ENCODE measurements at regions not wholly inside any gene's neighbourhood (a gene's known extent, or its start where the extent isn't known, plus 50 kb on each side); places are given as distances from the start of the nearest gene placed in this dataset.

DNA sequence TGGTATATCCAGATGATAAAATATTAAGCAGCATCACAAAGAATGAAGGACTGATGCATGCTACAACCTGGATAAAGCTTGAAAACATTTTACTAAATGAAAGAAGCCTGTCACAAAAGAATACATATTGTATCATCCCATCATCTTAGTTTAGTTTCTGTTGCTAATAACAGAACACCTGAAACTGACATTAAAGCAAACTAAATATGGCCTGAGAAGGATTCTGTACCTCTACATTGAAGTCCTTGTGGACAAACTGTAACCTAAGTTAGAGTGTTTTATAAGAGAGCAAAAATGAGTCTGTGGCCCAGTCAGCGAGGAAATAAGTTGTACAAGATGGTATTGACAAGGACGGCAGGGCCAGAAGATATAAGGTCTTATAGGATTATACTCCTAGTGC is 261.0 kb upstream of the CPHXL start:
- H3K4me1 ChIP-seq (ENCODE audit: insufficient read depth) = no peaks in the 10 kb centered on the region
- H3K36me3 ChIP-seq = no peaks in the 10 kb centered on the region
- no peak overlapping the region for H3K4me3 ChIP-seq
- 90 to 93% (median 91%) methylated on average over 2 of the region's 2 CpGs for WGBS, 3 donors
- H3K27me3 ChIP-seq = no peaks in the 10 kb centered on the region
- H3K27ac ChIP-seq = no peak overlapping the region
- DNase-seq = no peak
- intact Hi-C loops (cut with DNase I) = no loop called here
- TF ChIP-seq, protein P1, sequence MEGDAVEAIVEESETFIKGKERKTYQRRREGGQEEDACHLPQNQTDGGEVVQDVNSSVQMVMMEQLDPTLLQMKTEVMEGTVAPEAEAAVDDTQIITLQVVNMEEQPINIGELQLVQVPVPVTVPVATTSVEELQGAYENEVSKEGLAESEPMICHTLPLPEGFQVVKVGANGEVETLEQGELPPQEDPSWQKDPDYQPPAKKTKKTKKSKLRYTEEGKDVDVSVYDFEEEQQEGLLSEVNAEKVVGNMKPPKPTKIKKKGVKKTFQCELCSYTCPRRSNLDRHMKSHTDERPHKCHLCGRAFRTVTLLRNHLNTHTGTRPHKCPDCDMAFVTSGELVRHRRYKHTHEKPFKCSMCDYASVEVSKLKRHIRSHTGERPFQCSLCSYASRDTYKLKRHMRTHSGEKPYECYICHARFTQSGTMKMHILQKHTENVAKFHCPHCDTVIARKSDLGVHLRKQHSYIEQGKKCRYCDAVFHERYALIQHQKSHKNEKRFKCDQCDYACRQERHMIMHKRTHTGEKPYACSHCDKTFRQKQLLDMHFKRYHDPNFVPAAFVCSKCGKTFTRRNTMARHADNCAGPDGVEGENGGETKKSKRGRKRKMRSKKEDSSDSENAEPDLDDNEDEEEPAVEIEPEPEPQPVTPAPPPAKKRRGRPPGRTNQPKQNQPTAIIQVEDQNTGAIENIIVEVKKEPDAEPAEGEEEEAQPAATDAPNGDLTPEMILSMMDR (IDR thresholded peaks at IDR 0.05) = no peak
- TF ChIP-seq EP300 (IDR thresholded peaks at IDR 0.05) = no peak
- TF ChIP-seq POLR2A (IDR thresholded peaks at IDR 0.05) = no peak
- H3K9me3 ChIP-seq = no peaks in the 10 kb centered on the region

DNA sequence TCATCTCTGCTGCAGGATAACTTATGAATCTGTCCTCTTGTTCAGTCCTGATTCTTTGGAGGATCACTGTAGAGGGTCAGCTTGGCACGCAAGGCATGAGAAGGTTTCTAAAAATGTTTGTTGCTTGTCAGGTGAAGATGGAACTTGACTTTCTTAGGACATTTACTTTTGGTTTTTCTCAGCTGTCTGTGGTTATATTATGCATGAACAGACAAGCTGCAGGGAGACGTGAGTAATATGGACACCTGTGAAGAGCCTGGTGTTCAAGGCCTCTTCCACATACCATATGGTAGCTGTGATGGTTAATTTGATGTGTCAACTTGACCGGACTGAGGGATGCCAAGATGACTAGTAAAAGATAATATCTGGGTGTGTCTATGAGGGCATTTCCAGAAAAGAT is 270.2 kb upstream of the CPHXL start:
- WGBS, 3 donors = 65 to 78% (median 68%) methylated on average over 3 of the region's 3 CpGs
- Histone ChIP-seq H3K4me3 (no peak overlapping the region), H3K9me3 (no peaks in the 10 kb centered on the region), H3K36me3 (no peaks in the 10 kb centered on the region), H3K27me3 (no peaks in the 10 kb centered on the region), H3K4me1 (ENCODE audit: insufficient read depth) (no peaks in the 10 kb centered on the region), H3K27ac (no peak overlapping the region)
- TF ChIP-seq POLR2A (IDR thresholded peaks at IDR 0.05) (no peak), EP300 (IDR thresholded peaks at IDR 0.05) (no peak)
- TF ChIP-seq, protein P1 (IDR thresholded peaks at IDR 0.05) = no peak
- DNase-seq = no peak
- intact Hi-C loops (cut with DNase I) = no loop called here

DNA sequence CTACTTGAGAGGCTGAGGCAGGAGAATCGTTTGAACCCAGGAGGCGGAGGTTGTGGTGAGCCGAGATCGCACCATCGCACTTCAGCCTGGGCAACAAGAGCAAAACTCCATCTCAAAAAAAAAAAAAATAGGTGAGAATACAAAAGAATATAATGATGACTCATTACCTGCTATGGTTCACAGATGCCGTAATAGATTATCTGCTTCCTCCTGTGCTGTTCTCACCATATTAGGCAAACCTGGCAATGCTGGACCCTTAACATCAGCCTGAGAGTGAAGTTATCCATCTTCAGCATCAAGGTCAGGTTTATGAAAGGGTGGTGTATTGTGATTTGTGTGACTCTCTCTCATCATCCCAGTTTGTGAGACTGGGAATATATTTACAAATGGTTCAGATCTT is 271.3 kb upstream of the CPHXL start:
- 92 to 94% (median 93%) methylated on average over 6 of the region's 6 CpGs for WGBS, 3 donors
- Histone ChIP-seq H3K27me3 (no peaks in the 10 kb centered on the region), H3K4me1 (ENCODE audit: insufficient read depth) (no peaks in the 10 kb centered on the region), H3K9me3 (no peaks in the 10 kb centered on the region), H3K36me3 (no peaks in the 10 kb centered on the region), H3K4me3 (no peak overlapping the region), H3K27ac (no peak overlapping the region)
- intact Hi-C loops (cut with DNase I) = no loop called here
- DNase-seq = no peak
- TF ChIP-seq, protein P1 (IDR thresholded peaks at IDR 0.05) = no peak
- no peak for TF ChIP-seq EP300 (IDR thresholded peaks at IDR 0.05)

DNA sequence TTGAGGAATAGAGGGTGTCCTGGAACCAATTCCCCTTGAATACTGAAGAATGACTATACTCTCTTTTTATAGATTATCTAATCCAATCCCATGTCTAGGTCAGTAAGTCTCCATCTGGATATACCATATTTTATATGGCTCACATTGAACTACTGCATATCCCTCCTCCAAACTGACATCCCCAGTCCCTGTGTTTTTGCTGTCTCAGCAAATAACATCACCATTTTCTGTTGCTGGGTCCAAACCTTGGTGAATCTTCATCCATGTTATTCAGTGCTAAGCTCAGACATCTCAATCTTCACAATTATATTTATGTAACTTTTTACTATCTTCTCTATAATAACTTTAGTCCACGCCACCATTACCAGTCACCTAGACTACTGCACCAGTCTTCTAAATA is 269.6 kb upstream of the CNTNAP4 start:
- H3K4me3 ChIP-seq = no peak overlapping the region
- no peaks in the 10 kb centered on the region for H3K27me3 ChIP-seq
- no peaks in the 10 kb centered on the region for H3K4me1 ChIP-seq (ENCODE audit: insufficient read depth)
- intact Hi-C loops (cut with DNase I) = no loop called here
- H3K36me3 ChIP-seq = no peaks in the 10 kb centered on the region
- no peak overlapping the region for H3K27ac ChIP-seq
- no peaks in the 10 kb centered on the region for H3K9me3 ChIP-seq
- WGBS, 3 donors = 84 to 94% (median 88%) methylated on average over 1 of the region's 1 CpG
- no peak for DNase-seq
- TF ChIP-seq, protein P1 (IDR thresholded peaks at IDR 0.05) = no peak
- TF ChIP-seq EP300 (IDR thresholded peaks at IDR 0.05) (no peak), POLR2A (IDR thresholded peaks at IDR 0.05) (no peak)

DNA sequence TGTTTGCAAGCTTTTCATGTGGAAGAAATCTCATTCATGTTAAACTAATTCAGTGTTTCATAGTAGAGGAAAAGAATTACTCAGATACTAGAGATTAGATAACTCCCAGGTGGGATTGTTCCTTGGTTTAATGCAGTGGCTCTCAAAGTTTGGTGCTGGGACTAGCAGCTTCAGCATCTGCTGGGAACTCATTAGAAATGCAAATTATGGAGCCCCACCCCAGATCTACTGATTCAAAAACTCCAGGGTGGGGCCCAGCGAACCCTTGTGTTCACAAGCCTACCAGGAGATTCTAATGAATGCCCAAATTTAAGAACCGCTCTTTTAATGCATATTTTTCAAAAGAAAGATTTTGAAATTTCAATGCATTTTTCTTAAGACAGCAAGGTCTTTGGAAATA is 253.4 kb upstream of the CNTNAP4 start:
- no peaks in the 10 kb centered on the region for H3K36me3 ChIP-seq
- H3K27me3 ChIP-seq = no peaks in the 10 kb centered on the region
- 85 to 94% (median 86%) methylated on average over 2 of the region's 2 CpGs for WGBS, 3 donors
- no peaks in the 10 kb centered on the region for H3K4me1 ChIP-seq (ENCODE audit: insufficient read depth)
- no peak for DNase-seq
- H3K4me3 ChIP-seq = no peak overlapping the region
- intact Hi-C loops (cut with DNase I) = no loop called here
- no peak overlapping the region for H3K27ac ChIP-seq
- no peaks in the 10 kb centered on the region for H3K9me3 ChIP-seq
- TF ChIP-seq EP300 (IDR thresholded peaks at IDR 0.05) (no peak), POLR2A (IDR thresholded peaks at IDR 0.05) (no peak)
- TF ChIP-seq, protein P1 (IDR thresholded peaks at IDR 0.05) = no peak
